CD1c-positive myeloid dendritic cell (primary cell): ENCODE measurements at regions not wholly inside any gene's neighbourhood (a gene's known extent, or its start where the extent isn't known, plus 50 kb on each side); places are given as distances from the start of the nearest gene placed in this dataset.

Source experiments
- DNase-seq: peaks from one replicate; pipeline ENCODE4 v3.0.0-alpha.2; 2016; ENCODE audit errors: extremely low spot score

DNA sequence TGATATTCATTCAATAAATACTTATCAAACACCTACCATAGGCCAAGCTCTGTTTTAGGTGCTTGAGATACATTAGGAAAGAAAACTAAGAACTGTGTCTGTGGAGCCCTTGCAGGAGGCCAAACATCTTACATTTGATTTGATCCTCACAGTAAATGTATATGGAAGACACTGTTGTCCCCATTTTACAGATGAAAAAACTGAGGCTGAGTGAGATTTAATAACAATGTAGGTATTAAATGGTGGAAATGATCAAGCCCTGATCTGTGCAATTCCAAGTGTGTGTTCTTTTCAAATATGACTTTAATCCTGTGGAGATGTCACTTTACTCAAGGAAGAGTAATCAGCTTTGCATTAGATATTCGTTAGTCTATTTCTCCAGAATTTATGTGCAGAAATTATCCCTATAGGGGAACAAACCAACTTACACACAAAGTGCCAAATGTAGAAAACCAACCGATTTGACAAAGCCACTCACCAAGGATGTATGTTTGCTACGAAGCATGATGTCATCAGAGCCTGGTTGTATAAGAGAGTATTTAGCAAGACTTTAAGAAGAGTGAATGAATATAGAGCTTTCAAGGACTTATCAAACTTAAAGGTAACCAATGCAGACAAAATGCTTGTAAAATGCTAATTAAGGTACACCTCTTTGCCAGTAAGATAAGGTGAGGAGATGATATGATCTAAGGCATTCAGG, 153.9 kb upstream of the NFIB start:
- DNase-seq, result no peak

GRCh38 chr9:14466828-14467227, 152.9 kb upstream of the NFIB start:
- DNase-seq, result no peak

DNA sequence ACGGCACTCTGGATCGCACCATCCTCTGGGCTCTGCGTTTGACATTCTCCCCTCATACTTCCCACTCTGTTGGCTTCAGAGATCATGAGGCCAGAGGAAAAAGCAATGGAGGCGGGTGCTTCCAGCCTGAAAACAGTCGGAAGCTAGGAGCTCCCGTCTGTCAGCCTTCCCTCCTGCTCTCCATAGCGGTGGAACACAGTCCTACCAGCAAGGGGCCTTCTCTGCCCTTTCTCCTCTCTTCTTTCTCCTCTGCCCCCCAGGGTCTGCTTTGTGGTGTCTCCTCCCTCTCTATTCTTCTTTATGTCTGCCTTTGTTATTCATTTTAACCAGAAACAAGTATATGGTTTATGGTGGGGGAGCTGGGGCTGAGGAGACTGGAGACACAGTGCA, 152.5 kb upstream of the NFIB start:
- no peak for DNase-seq

GRCh38 chr9:14462950-14463349, 149.0 kb upstream of the NFIB start:
- DNase-seq, result no peak

DNA sequence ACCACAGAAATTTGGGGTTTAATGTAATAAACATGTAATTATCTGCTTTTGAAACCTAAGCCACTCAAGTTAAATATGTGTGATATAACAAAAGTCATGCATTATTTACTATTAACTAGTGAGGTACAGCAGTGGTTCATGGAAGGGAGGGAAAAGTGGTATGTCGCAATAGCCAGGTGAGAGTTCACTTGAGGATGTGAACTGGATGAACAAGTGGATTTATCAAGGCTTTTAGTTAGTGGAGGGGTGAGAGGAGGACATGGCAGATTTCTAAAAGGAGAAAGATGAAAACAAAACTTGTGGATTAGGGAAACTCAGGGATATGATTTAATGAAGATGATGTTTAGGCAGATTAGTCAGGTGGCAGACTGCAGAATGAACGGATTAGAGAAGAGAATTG, 141.3 kb upstream of the NFIB start:
- DNase-seq, result no peak

GRCh38 chr9:14453286-14453685, 139.3 kb upstream of the NFIB start:
- DNase-seq, result no peak

GRCh38 chr9:14452539-14452938, 138.6 kb upstream of the NFIB start:
- no peak for DNase-seq

DNA sequence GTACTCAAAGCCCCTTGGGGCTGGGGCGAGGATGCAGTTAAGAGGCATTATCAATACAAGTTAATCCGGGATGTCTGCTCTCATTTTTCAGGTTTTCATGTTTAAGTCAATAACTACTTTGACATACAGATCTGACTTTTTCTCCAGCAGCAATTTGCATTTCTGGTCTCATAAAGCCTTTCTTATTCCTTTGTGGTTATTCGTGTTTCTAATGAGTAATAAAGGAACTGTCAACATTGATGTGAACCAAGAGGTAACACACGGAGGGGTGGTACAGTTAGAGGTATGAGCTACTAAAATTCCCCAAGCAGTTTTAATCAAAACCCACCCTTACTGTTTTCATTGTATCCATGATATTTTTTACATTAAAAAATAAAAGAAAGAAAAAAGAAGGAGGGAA, 138.0 kb upstream of the NFIB start:
- DNase-seq, result no peak

- no peak for DNase-seq
Measured at GRCh38 chr9:14447103-14447502, 133.2 kb upstream of the NFIB start.

GRCh38 chr9:14445946-14446345, 132.0 kb upstream of the NFIB start:
- DNase-seq, result no peak

GRCh38 chr9:14442956-14443355, 129.0 kb upstream of the NFIB start:
- DNase-seq, result no peak

- DNase-seq, result no peak
Measured at GRCh38 chr9:14441976-14442651, 128.2 kb upstream of the NFIB start.

DNA sequence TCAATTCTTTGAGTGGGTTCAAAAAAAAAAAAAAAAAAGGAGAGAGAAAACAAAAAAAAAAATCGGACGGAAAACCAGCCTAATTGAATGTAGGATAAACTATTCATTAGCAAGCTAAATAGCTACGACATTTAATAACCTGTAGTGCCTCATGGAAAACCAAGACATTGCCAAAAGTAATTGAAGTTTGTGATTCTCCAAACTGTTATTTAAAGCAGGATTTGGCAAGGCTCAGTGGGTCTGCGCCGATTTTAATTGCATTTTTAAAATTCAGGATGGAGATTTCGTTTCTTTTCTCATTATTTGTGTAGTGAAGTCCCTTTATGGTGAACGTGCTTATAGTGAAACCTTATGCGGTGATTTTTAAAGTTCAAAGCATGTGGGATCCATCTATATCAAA, 127.2 kb upstream of the NFIB start:
- DNase-seq, result no peak

DNA sequence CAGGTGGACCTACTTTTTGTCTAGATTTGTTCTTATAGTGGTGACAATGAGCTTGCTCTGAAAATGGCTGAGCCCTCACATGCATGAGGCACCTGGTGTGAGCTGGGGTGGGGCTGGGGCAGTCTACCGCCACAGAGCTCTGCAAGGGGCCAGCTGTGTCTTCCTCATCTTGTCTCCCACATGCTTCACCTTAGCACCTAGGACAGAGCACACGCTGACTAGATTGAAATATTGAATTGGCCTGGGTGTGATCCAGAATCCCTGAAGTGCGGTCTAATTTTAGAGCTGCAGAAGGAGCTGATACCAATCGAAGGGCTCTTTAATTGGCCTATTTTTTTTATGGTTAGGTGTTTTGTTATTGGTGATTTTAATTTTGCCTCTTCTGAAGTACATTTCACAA, 126.1 kb upstream of the NFIB start:
- no peak for DNase-seq

DNA sequence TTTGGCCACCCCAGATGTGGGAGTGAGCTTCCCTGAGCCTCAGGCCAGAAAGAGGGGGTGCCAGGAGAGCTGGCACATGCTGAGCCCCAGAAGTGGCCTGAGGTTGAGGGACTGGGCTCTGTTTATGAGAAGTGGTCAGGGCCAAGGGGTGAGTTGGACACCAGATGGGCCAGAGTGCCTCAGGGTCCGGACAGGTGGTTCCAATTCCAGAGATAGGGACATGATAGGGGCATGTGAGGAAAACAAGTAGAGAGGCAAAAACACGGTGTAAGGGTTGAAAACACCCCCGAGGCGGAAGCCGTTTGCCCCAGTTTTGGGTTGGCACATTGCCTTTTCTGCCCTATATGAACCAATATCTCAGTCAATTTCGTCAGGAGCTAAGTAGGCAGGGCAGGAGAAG, 125.6 kb upstream of the NFIB start:
- no peak for DNase-seq

- no peak for DNase-seq
Measured at GRCh38 chr9:14438232-14439021, 124.5 kb upstream of the NFIB start.

- no peak for DNase-seq
Measured at GRCh38 chr9:14437354-14438231, 123.7 kb upstream of the NFIB start.

DNA sequence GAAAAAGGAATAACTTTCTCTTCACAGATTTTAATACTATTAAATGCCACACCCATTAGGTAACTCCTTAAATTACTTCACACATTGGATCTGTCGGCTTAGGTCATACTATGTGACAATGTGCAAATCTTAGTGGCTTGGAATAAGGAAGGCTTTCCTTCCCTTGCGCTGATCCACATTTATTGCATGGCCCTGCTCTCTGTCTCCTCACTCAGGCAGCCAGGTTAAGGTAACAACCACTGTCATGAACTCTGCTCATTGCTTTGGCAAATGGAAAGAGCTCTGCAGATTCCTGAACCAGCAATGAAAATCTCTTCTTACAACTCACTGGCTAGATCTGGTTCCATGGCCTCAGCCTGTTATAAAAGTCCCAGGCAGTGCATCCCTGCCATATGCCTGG, 121.9 kb upstream of the NFIB start:
- DNase-seq, result no peak

- no peak for DNase-seq
Measured at GRCh38 chr9:14434971-14435718, 121.2 kb upstream of the NFIB start.

GRCh38 chr9:14434158-14434504, 120.2 kb upstream of the NFIB start:
- no peak for DNase-seq
